ENCODE measurements at regions not wholly inside any gene's neighbourhood (a gene's known extent, or its start where the extent isn't known, plus 50 kb on each side); places are given as distances from the start of the nearest gene placed in this dataset.

GRCh38 chr12:114767906-114768722 is 84.1 kb upstream of the TBX3 start:
- TF ChIP-seq, protein P1, sequence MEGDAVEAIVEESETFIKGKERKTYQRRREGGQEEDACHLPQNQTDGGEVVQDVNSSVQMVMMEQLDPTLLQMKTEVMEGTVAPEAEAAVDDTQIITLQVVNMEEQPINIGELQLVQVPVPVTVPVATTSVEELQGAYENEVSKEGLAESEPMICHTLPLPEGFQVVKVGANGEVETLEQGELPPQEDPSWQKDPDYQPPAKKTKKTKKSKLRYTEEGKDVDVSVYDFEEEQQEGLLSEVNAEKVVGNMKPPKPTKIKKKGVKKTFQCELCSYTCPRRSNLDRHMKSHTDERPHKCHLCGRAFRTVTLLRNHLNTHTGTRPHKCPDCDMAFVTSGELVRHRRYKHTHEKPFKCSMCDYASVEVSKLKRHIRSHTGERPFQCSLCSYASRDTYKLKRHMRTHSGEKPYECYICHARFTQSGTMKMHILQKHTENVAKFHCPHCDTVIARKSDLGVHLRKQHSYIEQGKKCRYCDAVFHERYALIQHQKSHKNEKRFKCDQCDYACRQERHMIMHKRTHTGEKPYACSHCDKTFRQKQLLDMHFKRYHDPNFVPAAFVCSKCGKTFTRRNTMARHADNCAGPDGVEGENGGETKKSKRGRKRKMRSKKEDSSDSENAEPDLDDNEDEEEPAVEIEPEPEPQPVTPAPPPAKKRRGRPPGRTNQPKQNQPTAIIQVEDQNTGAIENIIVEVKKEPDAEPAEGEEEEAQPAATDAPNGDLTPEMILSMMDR (IDR thresholded peaks at IDR 0.05): no peak
- peaks cover 0 to 5% (median 2%) of the 10 kb centered on the region in 7 donors for H3K9me3 Mint-ChIP-seq
- no peak overlapping the region for H3K4me2 ChIP-seq (replicated peaks; ENCODE audit: extremely low read depth, low read length, poor library complexity, severe bottlenecking)
- H2AFZ ChIP-seq (ENCODE audit: insufficient read depth, low read depth, low read length, poor library complexity, severe bottlenecking): peak overlapping the region; percentile 48
- H3K9me3 ChIP-seq (replicated peaks in 1 of 2; ENCODE audit: control insufficient read depth in 1 of 2, insufficient read depth in 1 of 2, low read length in 2 of 2): no peaks in the 10 kb centered on the region
- H3K9ac ChIP-seq (ENCODE audit: insufficient read depth, low read length, poor library complexity, severe bottlenecking): no peak overlapping the region
- H3K4me1 Mint-ChIP-seq: peaks cover 13% of the 10 kb centered on the region
- H3K36me3 ChIP-seq (replicated peaks in 1 of 2; ENCODE audit: control insufficient read depth in 1 of 2, insufficient read depth in 2 of 2, low read length in 2 of 2): no peaks in the 10 kb centered on the region
- intact Hi-C loops (cut with micrococcal nuclease): no loop called here
- H3K36me3 Mint-ChIP-seq: peaks cover 2 to 12% of the 10 kb centered on the region in 2 donors
- peak overlapping the region; percentile 83 to 100 (median 93) for H3K27ac Mint-ChIP-seq
- 50% methylated on average over 4 of the region's 14 CpGs for WGBS (ENCODE audit: insufficient coverage)
- no peaks in the 10 kb centered on the region for H3K27me3 ChIP-seq (ENCODE audit: control insufficient read depth in 2 of 2, insufficient read depth in 2 of 2, low read length in 2 of 2)
- peak overlapping the region in 1 of 2 donors; percentile 52 for H3K4me3 Mint-ChIP-seq
- peaks cover 1 to 3% (median 2%) of the 10 kb centered on the region in 3 donors for H3K27me3 Mint-ChIP-seq (ENCODE audit: low read depth in 3 of 3)
- peak; percentile 25 to 86 (median 57) for DNase-seq
- H3K27ac ChIP-seq (ENCODE audit: low read depth in 1 of 2, low read length in 2 of 2): peak overlapping the region; percentile 32 to 91
- no peaks in the 10 kb centered on the region for H3K79me2 ChIP-seq (ENCODE audit: insufficient read depth, low read length)
- no peaks in the 10 kb centered on the region for H4K20me1 ChIP-seq (ENCODE audit: insufficient read depth, low read length)
- H3K4me3 ChIP-seq (replicated peaks in 1 of 3; ENCODE audit: low read depth in 2 of 3, low read length in 3 of 3): no peak overlapping the region
- H3K4me1 ChIP-seq (ENCODE audit: control insufficient read depth in 1 of 2, insufficient read depth in 2 of 2, low read length in 2 of 2): peaks cover 0 to 53% of the 10 kb centered on the region in 2 donors

DNA sequence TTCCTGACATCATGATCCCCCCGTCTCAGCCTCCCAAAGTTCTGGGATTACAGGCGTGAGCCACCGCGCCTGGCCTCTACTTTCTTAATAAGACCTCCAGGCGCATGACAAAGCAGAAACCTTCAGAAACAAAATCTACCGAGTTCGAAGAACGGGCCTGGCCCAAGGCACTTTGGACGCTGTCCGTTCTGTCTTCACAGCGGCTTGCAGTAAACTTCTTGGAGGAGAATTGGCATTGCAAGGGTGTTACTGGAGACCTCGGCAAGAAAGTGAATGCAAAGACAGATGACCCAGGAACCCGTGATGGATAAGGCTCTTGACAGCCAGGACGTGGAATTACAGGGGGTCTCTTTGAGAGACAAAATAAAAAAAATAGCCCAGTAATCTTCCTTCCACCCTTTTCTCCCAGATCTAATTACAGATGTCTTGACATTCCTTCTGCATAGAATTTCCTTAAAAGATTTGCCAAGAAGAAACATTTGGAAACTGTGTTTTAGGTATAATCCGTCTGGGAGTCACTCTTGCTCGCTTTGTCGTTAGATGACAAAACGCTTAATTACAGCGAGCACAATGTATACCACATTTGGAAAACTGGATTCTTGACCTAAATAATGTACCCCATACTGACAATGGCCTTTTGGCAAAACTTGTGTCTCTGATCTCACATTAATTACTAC is 83.2 kb upstream of the TBX3 start:
- Histone ChIP-seq H3K4me1 (ENCODE audit: control insufficient read depth in 1 of 2, insufficient read depth in 2 of 2, low read length in 2 of 2) (peaks cover 0 to 61% of the 10 kb centered on the region in 2 donors), H3K27me3 (ENCODE audit: control insufficient read depth in 2 of 2, insufficient read depth in 2 of 2, low read length in 2 of 2) (no peaks in the 10 kb centered on the region), H3K4me3 (replicated peaks in 1 of 3; ENCODE audit: low read depth in 2 of 3, low read length in 3 of 3) (no peak overlapping the region), H3K9me3 (replicated peaks in 1 of 2; ENCODE audit: control insufficient read depth in 1 of 2, insufficient read depth in 1 of 2, low read length in 2 of 2) (no peaks in the 10 kb centered on the region), H3K27ac (ENCODE audit: low read depth in 1 of 2, low read length in 2 of 2) (no peak overlapping the region), H3K36me3 (replicated peaks in 1 of 2; ENCODE audit: control insufficient read depth in 1 of 2, insufficient read depth in 2 of 2, low read length in 2 of 2) (no peaks in the 10 kb centered on the region), H3K4me2 (replicated peaks; ENCODE audit: extremely low read depth, low read length, poor library complexity, severe bottlenecking) (no peak overlapping the region), H2AFZ (ENCODE audit: insufficient read depth, low read depth, low read length, poor library complexity, severe bottlenecking) (no peak overlapping the region), H3K9ac (ENCODE audit: insufficient read depth, low read length, poor library complexity, severe bottlenecking) (no peak overlapping the region), H3K79me2 (ENCODE audit: insufficient read depth, low read length) (no peaks in the 10 kb centered on the region), H4K20me1 (ENCODE audit: insufficient read depth, low read length) (no peaks in the 10 kb centered on the region)
- 97% methylated on average over 10 of the region's 19 CpGs for WGBS (ENCODE audit: insufficient coverage)
- Mint-ChIP-seq H3K4me3 (no peak overlapping the region), H3K36me3 (peaks cover 2 to 12% of the 10 kb centered on the region in 2 donors), H3K27me3 (ENCODE audit: low read depth in 3 of 3) (peaks cover 0 to 5% (median 2%) of the 10 kb centered on the region in 3 donors), H3K4me1 (peaks cover 21% of the 10 kb centered on the region), H3K9me3 (peaks cover 0 to 5% (median 2%) of the 10 kb centered on the region in 7 donors), H3K27ac (peak overlapping the region in 5 of 7 donors; percentile 6 to 100 (median 76))
- intact Hi-C loops (cut with micrococcal nuclease): no loop called here
- TF ChIP-seq, protein P1 (IDR thresholded peaks at IDR 0.05): no peak
- no peak for DNase-seq
